ENCODE measurements at regions not wholly inside any gene's neighbourhood (a gene's known extent, or its start where the extent isn't known, plus 50 kb on each side); places are given as distances from the start of the nearest gene placed in this dataset.
"Not testable (repeated sequence)": the region's sequence is repeated elsewhere in the genome, so short reads cannot be mapped to it uniquely, and the experiment has no call there.

- DNase-seq (ENCODE audit: low spot score) (no peak), ATAC-seq (no peak)
These were observed 215.6 kb downstream of the RPLP1 start for GRCh38 chr15:69668039-69668705.

DNA sequence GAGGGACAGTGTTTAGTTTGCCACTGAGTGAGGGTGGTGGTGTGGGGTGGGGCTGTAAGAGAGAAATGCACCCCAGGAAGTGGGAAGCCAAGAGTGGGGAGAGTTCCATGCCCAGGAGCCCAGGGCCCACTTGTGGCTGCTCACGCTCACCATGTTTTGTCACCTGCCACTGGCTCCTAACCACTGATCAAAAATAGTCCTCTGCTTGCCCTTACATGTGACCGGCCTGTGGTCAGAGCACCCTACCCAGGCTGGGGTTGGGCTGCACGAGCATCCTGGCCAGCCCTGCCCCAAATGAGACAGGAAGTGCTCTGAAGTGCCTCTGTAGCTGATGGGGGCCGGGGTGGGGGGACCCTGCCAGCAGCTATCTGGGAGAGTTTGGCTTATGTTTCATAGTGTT is 216.3 kb downstream of the RPLP1 start:
- ATAC-seq (peak; percentile 16), DNase-seq (ENCODE audit: low spot score) (no peak)

DNA sequence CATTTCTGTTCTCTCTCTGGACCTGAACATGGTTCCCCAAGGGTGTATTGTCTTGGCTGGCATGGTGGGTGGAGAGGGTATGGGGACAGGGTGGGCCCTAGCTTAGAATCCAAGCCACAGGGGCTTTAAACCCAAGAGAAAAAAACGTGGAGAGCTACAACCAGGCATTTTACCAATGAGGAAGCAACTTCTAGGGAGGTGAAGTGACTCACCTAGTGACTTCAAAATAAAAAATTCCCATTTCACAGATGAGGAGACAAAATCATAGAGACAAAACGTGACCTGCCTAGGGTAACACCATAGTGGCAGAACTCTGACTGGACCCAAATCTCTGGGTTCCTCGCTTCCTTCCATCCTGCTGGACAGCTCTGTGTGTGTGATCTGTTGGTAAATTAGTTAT is 216.8 kb downstream of the RPLP1 start:
- DNase-seq (ENCODE audit: low spot score): no peak
- no peak for ATAC-seq

- DNase-seq (ENCODE audit: low spot score) (no peak), ATAC-seq (no peak)
These were observed 220.8 kb downstream of the RPLP1 start for GRCh38 chr15:69673291-69673881.

DNA sequence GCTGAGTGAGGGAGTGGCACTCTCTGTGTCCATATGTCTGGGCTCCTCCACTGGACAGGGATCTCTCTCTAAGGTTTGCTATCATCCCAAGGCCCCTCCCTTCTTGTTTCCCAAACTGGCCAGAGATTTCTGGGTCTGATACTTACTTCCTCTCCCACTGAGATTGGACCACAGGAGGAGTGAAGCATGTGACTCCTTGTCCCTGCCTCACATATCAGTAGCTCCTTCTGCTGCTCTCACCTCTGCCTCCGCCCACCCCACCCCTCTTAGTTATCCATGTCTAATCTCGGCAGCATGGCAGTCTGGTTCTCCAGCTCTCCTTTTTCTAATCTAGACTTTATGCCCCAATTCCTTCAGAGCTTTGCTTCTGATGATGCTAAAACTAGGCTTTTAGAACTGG is 223.1 kb downstream of the RPLP1 start:
- ATAC-seq (no peak), DNase-seq (ENCODE audit: low spot score) (no peak)

DNA sequence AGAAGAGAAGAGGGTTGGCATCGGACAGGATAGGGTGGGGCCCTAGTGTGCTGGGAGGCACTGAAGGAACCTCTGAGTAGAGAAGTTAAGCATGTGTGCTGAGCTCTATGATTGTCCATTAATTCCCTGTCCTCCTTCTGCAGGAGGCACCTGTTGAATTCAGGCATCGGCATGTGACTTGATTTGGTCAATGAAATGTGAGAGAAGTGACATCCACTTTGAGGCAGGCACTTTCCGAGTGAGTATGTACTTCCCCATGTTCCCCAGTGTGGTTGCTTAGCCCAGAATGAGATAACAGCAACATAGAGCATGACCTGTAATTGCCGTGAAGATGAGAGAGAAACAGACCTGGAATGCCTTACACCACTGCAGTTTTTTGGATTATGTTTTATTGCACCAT is 224.8 kb downstream of the RPLP1 start:
- ATAC-seq (no peak), DNase-seq (ENCODE audit: low spot score) (no peak)

- DNase-seq (ENCODE audit: low spot score): no peak
- ATAC-seq: no peak
These were observed 227.1 kb downstream of the RPLP1 start for GRCh38 chr15:69679623-69680228.

- not testable (repeated sequence) for ATAC-seq
These were observed 232.2 kb downstream of the RPLP1 start for GRCh38 chr15:69684823-69685222.

GRCh38 chr15:69685512-69686452 is 233.2 kb downstream of the RPLP1 start:
- no peak for ATAC-seq
- DNase-seq (ENCODE audit: low spot score): no peak

More at GRCh38 chr15:69684823-69685222, 232.2 kb downstream of the RPLP1 start:
- DNase-seq (ENCODE audit: low spot score): not testable (repeated sequence)

GRCh38 chr15:69686626-69687025 is 234.0 kb downstream of the RPLP1 start:
- ATAC-seq (no peak), DNase-seq (ENCODE audit: low spot score) (no peak)

DNA sequence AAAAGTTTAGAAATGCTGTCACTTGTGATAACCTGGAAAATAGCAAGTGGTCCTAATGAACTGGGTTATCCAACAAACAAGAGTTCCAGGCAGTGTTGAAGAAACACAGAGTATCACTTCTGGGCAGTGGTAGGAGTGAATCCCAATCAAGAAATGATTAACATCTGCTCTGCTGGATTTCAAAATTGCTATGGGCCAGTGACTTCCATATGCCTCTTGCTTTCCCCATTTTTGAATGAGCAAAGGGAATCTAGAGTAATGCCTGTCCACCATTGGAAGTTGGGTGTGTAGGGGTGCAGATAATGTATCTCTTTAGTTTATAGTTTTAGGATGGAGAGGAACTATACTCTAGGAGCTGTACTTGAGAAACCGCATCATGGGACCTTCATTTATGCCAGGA is 236.5 kb downstream of the RPLP1 start:
- DNase-seq (ENCODE audit: low spot score): no peak
- no peak for ATAC-seq

GRCh38 chr15:69691307-69692015 is 238.8 kb downstream of the RPLP1 start:
- ATAC-seq: no peak
- no peak for DNase-seq (ENCODE audit: low spot score)

GRCh38 chr15:69692342-69692741 is 239.7 kb downstream of the RPLP1 start:
- no peak for ATAC-seq
- DNase-seq (ENCODE audit: low spot score): no peak

DNA sequence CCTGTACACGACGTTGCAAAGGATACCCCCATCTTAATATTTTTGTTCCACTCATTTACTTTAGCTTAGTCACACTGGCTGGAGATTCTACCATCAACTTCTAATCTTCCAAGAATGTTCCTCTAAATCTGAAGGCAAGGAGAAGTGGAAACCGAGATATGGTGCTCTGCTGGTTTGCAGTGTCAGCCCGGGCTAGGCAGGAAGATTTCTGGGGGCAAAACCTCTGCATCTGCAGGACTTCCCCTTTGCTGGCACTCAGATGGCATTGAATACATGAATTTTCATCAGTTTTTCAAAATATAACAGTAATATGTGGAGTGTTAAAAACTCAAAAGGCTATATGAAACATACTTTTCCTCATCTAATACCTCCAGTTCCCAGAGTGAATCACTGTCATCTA is 240.4 kb downstream of the RPLP1 start:
- no peak for DNase-seq (ENCODE audit: low spot score)
- no peak for ATAC-seq

DNA sequence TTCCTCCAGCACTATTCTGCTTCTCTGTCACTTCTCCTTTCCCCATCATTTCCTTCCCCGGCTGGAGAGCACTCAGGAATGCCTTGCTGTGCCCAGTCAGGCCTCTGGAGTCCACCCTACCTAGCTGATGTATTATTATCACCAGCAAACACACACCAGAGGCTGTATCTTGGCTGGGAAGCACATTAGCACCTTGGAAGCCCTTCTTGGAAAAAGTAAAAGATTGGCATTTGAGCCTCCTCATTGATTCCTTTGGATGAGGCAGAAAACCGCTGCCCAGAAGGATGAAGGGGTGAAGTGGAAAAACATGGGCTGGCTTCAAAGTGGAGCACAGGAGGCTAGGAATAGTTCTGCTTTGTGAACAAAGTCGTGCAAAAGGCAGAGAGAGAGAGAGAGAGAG is 244.3 kb downstream of the RPLP1 start:
- ATAC-seq (no peak), DNase-seq (ENCODE audit: low spot score) (no peak)

DNA sequence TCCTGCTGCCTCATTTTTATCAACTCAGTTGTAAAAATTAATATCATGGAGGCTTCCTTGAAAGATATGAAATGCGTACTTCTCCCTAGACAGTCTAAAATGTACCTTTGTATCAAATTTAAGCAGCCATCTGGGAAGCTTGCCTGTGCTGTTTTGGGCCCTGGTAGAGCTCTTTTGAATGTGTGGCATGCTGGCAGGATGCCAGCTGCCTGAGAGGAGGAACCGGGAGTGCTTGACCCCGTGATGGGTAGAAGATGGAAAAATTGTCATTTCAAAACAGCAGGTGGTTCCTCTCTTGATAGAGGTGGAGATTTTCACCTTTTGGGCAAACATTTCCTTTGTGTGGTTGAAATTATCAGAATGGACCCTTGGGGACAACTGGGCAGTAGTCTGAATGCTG is 245.3 kb downstream of the RPLP1 start:
- DNase-seq (ENCODE audit: low spot score): no peak

GRCh38 chr15:69699096-69699495 is 246.5 kb downstream of the RPLP1 start:
- ATAC-seq (no peak), DNase-seq (ENCODE audit: low spot score) (no peak)

More for the DNA sequence above, 245.3 kb downstream of the RPLP1 start:
- no peak for ATAC-seq

DNA sequence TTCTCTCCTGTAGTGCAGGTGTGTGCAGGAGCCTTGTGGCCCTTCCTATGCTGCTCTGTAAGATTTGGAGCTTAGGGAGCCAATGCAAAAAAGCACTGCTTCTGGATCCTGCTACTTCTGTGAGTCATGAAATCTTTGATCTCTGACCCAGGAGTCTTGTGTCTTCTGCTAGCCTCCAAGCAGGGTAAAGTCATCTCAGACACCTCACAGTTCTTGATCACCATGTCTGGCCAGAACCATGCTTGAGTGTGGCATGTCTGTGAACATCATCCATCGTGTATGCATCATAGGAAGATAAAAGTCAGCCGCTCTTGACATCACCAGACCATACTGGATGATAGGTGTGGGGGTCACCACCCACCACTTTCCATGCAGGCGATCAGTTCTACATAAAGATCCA is 247.8 kb downstream of the RPLP1 start:
- ATAC-seq (no peak), DNase-seq (ENCODE audit: low spot score) (no peak)

- ATAC-seq: no peak
- no peak for DNase-seq (ENCODE audit: low spot score)
These were observed 248.6 kb downstream of the RPLP1 start for GRCh38 chr15:69701198-69701597.

DNA sequence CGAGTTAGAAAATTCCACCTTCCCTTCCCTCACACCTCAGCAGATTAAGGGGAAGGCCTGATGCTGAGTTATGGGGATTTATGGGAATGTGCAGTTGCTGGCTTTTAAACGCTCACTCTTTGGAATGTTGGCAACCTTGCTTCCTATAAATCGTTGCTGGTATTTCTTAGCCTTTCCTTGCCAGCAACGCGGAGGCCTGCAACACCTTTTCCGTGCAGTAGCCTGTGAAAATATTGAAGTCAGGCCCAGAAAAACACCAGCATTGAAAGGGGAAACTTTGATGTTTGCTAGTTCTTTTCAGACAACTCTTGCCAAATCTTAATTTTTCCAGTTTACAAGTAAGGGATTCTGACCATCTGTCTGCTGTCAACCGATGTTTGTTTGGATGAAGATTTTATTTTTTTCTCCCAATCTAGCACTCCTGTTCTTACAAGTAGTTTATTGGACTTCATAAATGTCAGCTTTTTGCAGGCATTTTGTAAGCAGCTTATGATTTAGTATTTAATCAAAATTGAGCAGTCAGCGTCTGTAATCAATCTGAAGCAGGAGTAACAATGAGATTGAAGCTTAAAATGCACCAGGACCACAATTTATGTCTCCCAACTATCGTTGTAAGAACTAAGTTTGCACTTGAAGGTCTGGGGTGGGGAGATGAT is 251.0 kb downstream of the RPLP1 start:
- DNase-seq (ENCODE audit: low spot score): no peak
- ATAC-seq: no peak

Data from left lobe of liver (tissue), 2 donors.